ENCODE measurements at regions not wholly inside any gene's neighbourhood (a gene's known extent, or its start where the extent isn't known, plus 50 kb on each side); places are given as distances from the start of the nearest gene placed in this dataset.

GRCh38 chr18:41850781-41851180, 104.3 kb upstream of the PIK3C3 start:
- no peak for TF ChIP-seq CTCF (IDR thresholded peaks at IDR 0.05)
- TF ChIP-seq EP300 (IDR thresholded peaks at IDR 0.05) = no peak
- TF ChIP-seq POLR2A (IDR thresholded peaks at IDR 0.05) = no peak
